C4-2B (cell line): ENCODE measurements at regions not wholly inside any gene's neighbourhood (a gene's known extent, or its start where the extent isn't known, plus 50 kb on each side); places are given as distances from the start of the nearest gene placed in this dataset.

Experiments used
- ZFX ChIP-seq: fragments of 450-650 bp; IDR thresholded peaks from 2 replicates; pipeline ENCODE4 v1.6.1; 2017
- TF ChIP-seq, protein P1 (sequence below): fragments of 450-650 bp; conservative IDR thresholded peaks from 2 replicates; pipeline ENCODE4 v1.5.1; 2017; ENCODE audit warnings: mild to moderate bottlenecking

DNA sequence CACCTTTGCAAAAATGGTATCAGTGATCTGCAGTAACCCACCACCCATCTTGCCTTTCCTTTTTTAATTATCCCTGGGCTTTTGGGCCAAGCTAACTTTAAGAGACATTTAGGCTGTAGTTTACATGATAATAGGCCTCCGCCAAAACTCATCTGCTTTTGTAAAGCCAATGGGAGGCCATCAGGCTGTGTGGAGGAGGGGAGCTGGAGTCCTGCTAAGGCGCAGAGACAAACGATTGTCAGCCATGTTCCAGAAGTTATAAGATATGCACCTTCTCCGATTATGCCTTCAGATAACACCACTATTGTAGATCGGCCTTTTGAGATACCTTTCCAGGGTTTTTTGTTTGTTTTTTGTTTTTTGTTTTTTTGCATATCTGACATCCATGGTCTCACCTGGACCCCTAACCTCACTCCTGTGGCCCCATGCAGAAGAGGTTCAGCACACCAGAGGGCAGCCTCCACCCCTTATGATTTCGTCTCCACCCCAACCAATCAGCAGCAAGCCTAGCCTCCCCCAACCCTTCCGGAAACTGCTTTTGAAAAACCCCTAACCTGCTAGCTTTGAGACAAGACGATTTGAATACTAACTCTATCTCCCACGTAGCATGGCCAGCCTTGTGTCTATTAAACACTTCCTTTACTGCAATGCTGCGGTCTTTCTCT lies 113.9 kb upstream of the UBL3 start:
- TF ChIP-seq, protein P1, sequence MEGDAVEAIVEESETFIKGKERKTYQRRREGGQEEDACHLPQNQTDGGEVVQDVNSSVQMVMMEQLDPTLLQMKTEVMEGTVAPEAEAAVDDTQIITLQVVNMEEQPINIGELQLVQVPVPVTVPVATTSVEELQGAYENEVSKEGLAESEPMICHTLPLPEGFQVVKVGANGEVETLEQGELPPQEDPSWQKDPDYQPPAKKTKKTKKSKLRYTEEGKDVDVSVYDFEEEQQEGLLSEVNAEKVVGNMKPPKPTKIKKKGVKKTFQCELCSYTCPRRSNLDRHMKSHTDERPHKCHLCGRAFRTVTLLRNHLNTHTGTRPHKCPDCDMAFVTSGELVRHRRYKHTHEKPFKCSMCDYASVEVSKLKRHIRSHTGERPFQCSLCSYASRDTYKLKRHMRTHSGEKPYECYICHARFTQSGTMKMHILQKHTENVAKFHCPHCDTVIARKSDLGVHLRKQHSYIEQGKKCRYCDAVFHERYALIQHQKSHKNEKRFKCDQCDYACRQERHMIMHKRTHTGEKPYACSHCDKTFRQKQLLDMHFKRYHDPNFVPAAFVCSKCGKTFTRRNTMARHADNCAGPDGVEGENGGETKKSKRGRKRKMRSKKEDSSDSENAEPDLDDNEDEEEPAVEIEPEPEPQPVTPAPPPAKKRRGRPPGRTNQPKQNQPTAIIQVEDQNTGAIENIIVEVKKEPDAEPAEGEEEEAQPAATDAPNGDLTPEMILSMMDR, result no peak
- no peak for TF ChIP-seq ZFX
